GM23338 (cell line): ENCODE measurements at regions not wholly inside any gene's neighbourhood (a gene's known extent, or its start where the extent isn't known, plus 50 kb on each side); places are given as distances from the start of the nearest gene placed in this dataset.

Experiments used
- ATAC-seq: fragments of 200-7000 bp; cut with Tn5 transposase; 3 replicates; pipeline ENCODE4 v1.9.1; 2020
- DNase-seq: peaks from one replicate; pipeline ENCODE4 v3.0.0-alpha.2; 2015; ENCODE audit warnings: low spot score
- H2AFZ ChIP-seq: fragments of 200-600 bp; sonication (generic); 2 replicates; pipeline ENCODE4 v1.8.0; 2016; ENCODE audit warnings: antibody characterized with exemption, mild to moderate bottlenecking, moderate library complexity
- H3F3A ChIP-seq: fragments of 200-600 bp; sonication (generic); replicated peaks from 2 replicates; pipeline ENCODE4 v1.8.0; 2017; ENCODE audit warnings: antibody characterized with exemption, mixed run types, low read depth
- H3K27ac ChIP-seq: fragments of 200-600 bp; sonication (generic); 2 replicates; pipeline ENCODE4 v1.6.1; 2016; ENCODE audit warnings: low read depth
- H3K27me3 ChIP-seq: fragments of 200-600 bp; sonication (generic); 2 replicates; pipeline ENCODE4 v1.8.0; 2016; ENCODE audit warnings: mild to moderate bottlenecking, mixed run types, moderate library complexity; ENCODE audit not compliant: insufficient read depth
- H3K36me3 ChIP-seq: fragments of 200-600 bp; sonication (generic); 2 replicates; pipeline ENCODE4 v1.8.0; 2016; ENCODE audit warnings: mild to moderate bottlenecking; ENCODE audit not compliant: insufficient read depth
- H3K4me1 ChIP-seq: fragments of 200-600 bp; sonication (generic); 2 replicates; pipeline ENCODE4 v1.8.0; 2016; ENCODE audit warnings: mild to moderate bottlenecking, moderate library complexity; ENCODE audit not compliant: insufficient read depth
- H3K4me2 ChIP-seq: fragments of 200-600 bp; sonication (generic); 2 replicates; pipeline ENCODE4 v1.7.1; 2017; ENCODE audit warnings: mixed run types
- H3K4me3 ChIP-seq: fragments of 200-600 bp; sonication (generic); 2 replicates; pipeline ENCODE4 v1.6.1; 2016; ENCODE audit warnings: mixed run types
- H3K79me2 ChIP-seq: fragments of 200-600 bp; sonication (generic); replicated peaks from 2 replicates; pipeline ENCODE4 v1.8.0; 2017; ENCODE audit warnings: mild to moderate bottlenecking; ENCODE audit not compliant: insufficient read depth
- H3K9me2 ChIP-seq: fragments of 200-600 bp; sonication (generic); 2 replicates; pipeline ENCODE4 v1.8.0; 2017; ENCODE audit not compliant: insufficient read depth
- H4K20me1 ChIP-seq: fragments of 200-600 bp; sonication (generic); replicated peaks from 2 replicates; pipeline ENCODE4 v1.8.0; 2017; ENCODE audit warnings: mild to moderate bottlenecking; ENCODE audit not compliant: insufficient read depth
- H3K27ac Mint-ChIP-seq: 2 replicates; pipeline ENCODE4 v1.8.0; 2020; ENCODE audit warnings: inconsistent platforms, mild to moderate bottlenecking, moderate library complexity, mixed read lengths
- H3K27me3 Mint-ChIP-seq: 3 replicates; pipeline ENCODE4 v1.8.0; 2022; ENCODE audit warnings: low read depth, mild to moderate bottlenecking, moderate library complexity, mixed read lengths, inconsistent platforms; ENCODE audit not compliant: insufficient read depth, poor library complexity
- H3K36me3 Mint-ChIP-seq: 3 replicates; pipeline ENCODE4 v1.8.0; 2021; ENCODE audit warnings: low read depth, mild to moderate bottlenecking, inconsistent platforms, moderate library complexity, mixed read lengths
- H3K4me1 Mint-ChIP-seq: 3 replicates; pipeline ENCODE4 v1.8.0; 2020; ENCODE audit warnings: mild to moderate bottlenecking, inconsistent platforms, mixed read lengths
- H3K4me3 Mint-ChIP-seq: 3 replicates; pipeline ENCODE4 v1.8.0; 2021; ENCODE audit warnings: moderate library complexity, mild to moderate bottlenecking, inconsistent platforms, mixed read lengths
- H3K9me3 Mint-ChIP-seq: 3 replicates; pipeline ENCODE4 v1.8.0; 2020; ENCODE audit warnings: moderate library complexity, mild to moderate bottlenecking, inconsistent platforms, mixed read lengths
- CREB1 ChIP-seq: fragments of 250-450 bp; sonication (Bioruptor Pico); IDR thresholded peaks from 2 replicates; pipeline ENCODE4 v1.5.0; 2020; ENCODE audit warnings: low read depth, mild to moderate bottlenecking, moderate library complexity
- ETS1 ChIP-seq: IDR thresholded peaks from 2 replicates; pipeline ENCODE4 v1.6.1; 2016; ENCODE audit warnings: antibody characterized with exemption
- EZH2 ChIP-seq: fragments of 200-600 bp; sonication (generic); IDR thresholded peaks from one replicate; pipeline ENCODE4 v1.8.0; 2017; ENCODE audit warnings: antibody characterized with exemption, mild to moderate bottlenecking, low read depth; ENCODE audit not compliant: unreplicated experiment
- EZH2phosphoT487 ChIP-seq: fragments of 200-600 bp; sonication (generic); IDR thresholded peaks from one replicate; pipeline ENCODE4 v1.8.1; 2018; ENCODE audit warnings: antibody characterized with exemption; ENCODE audit not compliant: unreplicated experiment
- JUNB ChIP-seq: IDR thresholded peaks from one replicate; pipeline ENCODE4 v1.6.1; 2016; ENCODE audit warnings: antibody characterized with exemption; ENCODE audit not compliant: unreplicated experiment
- NANOG ChIP-seq: IDR thresholded peaks from 2 replicates; pipeline ENCODE4 v1.6.1; 2016; ENCODE audit warnings: antibody characterized with exemption, borderline replicate concordance
- POLR2AphosphoS5 ChIP-seq: IDR thresholded peaks from 2 replicates; pipeline ENCODE4 v1.6.1; 2016; ENCODE audit warnings: antibody characterized with exemption, low read depth
- STAT1 ChIP-seq: IDR thresholded peaks from one replicate; pipeline ENCODE4 v1.6.1; 2016; ENCODE audit warnings: antibody characterized with exemption; ENCODE audit not compliant: unreplicated experiment
- ZNF114 ChIP-seq: fragments of 250-450 bp; sonication (Bioruptor Pico); IDR thresholded peaks from 2 replicates; pipeline ENCODE4 v1.5.0; 2020; ENCODE audit warnings: mild to moderate bottlenecking, moderate library complexity
- ZNF331 ChIP-seq: fragments of 250-450 bp; sonication (Bioruptor Pico); IDR thresholded peaks from 2 replicates; pipeline ENCODE4 v1.5.0; 2020; ENCODE audit warnings: low read depth, mild to moderate bottlenecking, moderate library complexity
- ZNF462 ChIP-seq: fragments of 250-450 bp; sonication (Bioruptor Pico); IDR thresholded peaks from 2 replicates; pipeline ENCODE4 v1.5.0; 2020; ENCODE audit warnings: mild to moderate bottlenecking, moderate library complexity
- TF ChIP-seq, protein P1 (sequence below): IDR thresholded peaks from one replicate; pipeline ENCODE4 v1.6.1; 2018; ENCODE audit warnings: antibody characterized with exemption; ENCODE audit not compliant: unreplicated experiment

GRCh38 chr18:2060086-2060485 lies 511.2 kb downstream of the METTL4 start (continued):
- TF ChIP-seq ZNF114 (no peak), JUNB (no peak), STAT1 (no peak), EZH2phosphoT487 (no peak)

- no peaks in the 10 kb centered on the region for H3K79me2 ChIP-seq
- H3K27me3 ChIP-seq: no peaks in the 10 kb centered on the region
- ATAC-seq (no peak), DNase-seq (no peak)
- Mint-ChIP-seq H3K27ac (no peak overlapping the region), H3K4me3 (no peak overlapping the region), H3K27me3 (no peaks in the 10 kb centered on the region), H3K36me3 (no peaks in the 10 kb centered on the region), H3K9me3 (no peaks in the 10 kb centered on the region), H3K4me1 (peaks cover 10% of the 10 kb centered on the region)
- H3K9me2 ChIP-seq: no peaks in the 10 kb centered on the region
- H3F3A ChIP-seq: no peaks in the 10 kb centered on the region
- H3K36me3 ChIP-seq: no peaks in the 10 kb centered on the region
- H3K4me1 ChIP-seq: 0 out of 2 replicates have a peak, but pooled peaks cover 3% of the 10 kb centered on the region
- H3K4me2 ChIP-seq: no peak overlapping the region
- TF ChIP-seq ETS1 (no peak), ZNF331 (no peak), ZNF462 (CRISPR knock-in tag) (no peak), POLR2AphosphoS5 (no peak), NANOG (no peak), JUNB (no peak), EZH2 (no peak), STAT1 (no peak), CREB1 (no peak)
- TF ChIP-seq, protein P1, sequence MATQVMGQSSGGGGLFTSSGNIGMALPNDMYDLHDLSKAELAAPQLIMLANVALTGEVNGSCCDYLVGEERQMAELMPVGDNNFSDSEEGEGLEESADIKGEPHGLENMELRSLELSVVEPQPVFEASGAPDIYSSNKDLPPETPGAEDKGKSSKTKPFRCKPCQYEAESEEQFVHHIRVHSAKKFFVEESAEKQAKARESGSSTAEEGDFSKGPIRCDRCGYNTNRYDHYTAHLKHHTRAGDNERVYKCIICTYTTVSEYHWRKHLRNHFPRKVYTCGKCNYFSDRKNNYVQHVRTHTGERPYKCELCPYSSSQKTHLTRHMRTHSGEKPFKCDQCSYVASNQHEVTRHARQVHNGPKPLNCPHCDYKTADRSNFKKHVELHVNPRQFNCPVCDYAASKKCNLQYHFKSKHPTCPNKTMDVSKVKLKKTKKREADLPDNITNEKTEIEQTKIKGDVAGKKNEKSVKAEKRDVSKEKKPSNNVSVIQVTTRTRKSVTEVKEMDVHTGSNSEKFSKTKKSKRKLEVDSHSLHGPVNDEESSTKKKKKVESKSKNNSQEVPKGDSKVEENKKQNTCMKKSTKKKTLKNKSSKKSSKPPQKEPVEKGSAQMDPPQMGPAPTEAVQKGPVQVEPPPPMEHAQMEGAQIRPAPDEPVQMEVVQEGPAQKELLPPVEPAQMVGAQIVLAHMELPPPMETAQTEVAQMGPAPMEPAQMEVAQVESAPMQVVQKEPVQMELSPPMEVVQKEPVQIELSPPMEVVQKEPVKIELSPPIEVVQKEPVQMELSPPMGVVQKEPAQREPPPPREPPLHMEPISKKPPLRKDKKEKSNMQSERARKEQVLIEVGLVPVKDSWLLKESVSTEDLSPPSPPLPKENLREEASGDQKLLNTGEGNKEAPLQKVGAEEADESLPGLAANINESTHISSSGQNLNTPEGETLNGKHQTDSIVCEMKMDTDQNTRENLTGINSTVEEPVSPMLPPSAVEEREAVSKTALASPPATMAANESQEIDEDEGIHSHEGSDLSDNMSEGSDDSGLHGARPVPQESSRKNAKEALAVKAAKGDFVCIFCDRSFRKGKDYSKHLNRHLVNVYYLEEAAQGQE: no peak
- no peak overlapping the region for H2AFZ ChIP-seq
- no peak overlapping the region for H3K4me3 ChIP-seq
- H3K27ac ChIP-seq: no peak overlapping the region
- no peaks in the 10 kb centered on the region for H4K20me1 ChIP-seq
Measured at GRCh38 chr18:2070631-2071030, 500.7 kb downstream of the METTL4 start.
